HCT116 (cell line): ENCODE measurements at regions not wholly inside any gene's neighbourhood (a gene's known extent, or its start where the extent isn't known, plus 50 kb on each side); places are given as distances from the start of the nearest gene placed in this dataset.

ENCODE experiments used
- ATAC-seq: fragments of 200-7000 bp; cut with Tn5 transposase; 2 replicates; pipeline ENCODE4 v1.9.1; 2020; ENCODE audit warnings: mild to moderate bottlenecking, moderate library complexity
- BruUV-seq: library from RNA; stranded (reverse); fragments of 400-500 nt; replicated peaks from 2 replicates; lab custom pipeline; 2021; lab: Mats Ljungman, UMichigan
- CTCF ChIA-PET: fragments of 300-600 bp; sonication (Branson Sonifier 250); formaldehyde crosslinking; loops from one replicate; lab custom pipeline; 2021; ENCODE audit warnings: antibody characterized with exemption; lab: Charles Lee
- POLR2A ChIA-PET: fragments of 300-600, 350-600 bp; sonication (Branson Sonifier 250); formaldehyde crosslinking; loops from one replicate; lab custom pipeline; 2021; ENCODE audit warnings: antibody characterized with exemption; lab: Charles Lee
- RAD21 ChIA-PET, 2 experiments: fragments of 300-600 bp; sonication (Branson Sonifier 250); formaldehyde crosslinking; loops; one replicate each; lab custom pipeline; 2023; ENCODE audit warnings: low total read pairs in 2 of 2; ENCODE audit not compliant: uncharacterized antibody in 2 of 2, unreplicated experiment in 2 of 2, low non-redundant PET in 1 of 2; lab: Charles Lee
- DNase-seq: peaks from one replicate; pipeline ENCODE4 v3.0.0-alpha.2; 2010; ENCODE audit warnings: low read depth, low spot score
- H2AFZ ChIP-seq: fragments of 200-600 bp; shearing (Covaris generic), sonication (generic); 2 replicates; pipeline ENCODE4 v1.6.1; 2017; ENCODE audit warnings: low read depth, mixed run types, mixed read lengths, antibody characterized with exemption, low read length; ENCODE audit not compliant: poor library complexity, severe bottlenecking
- H3K27ac ChIP-seq: 2 replicates; pipeline ENCODE4 v1.5.1; 2012; ENCODE audit warnings: low read depth, low read length
- H3K27me3 ChIP-seq: fragments of 200-600 bp; sonication (generic); 2 replicates; pipeline ENCODE4 v1.6.1; 2016; ENCODE audit warnings: mixed run types, low read length, mixed read lengths; ENCODE audit not compliant: insufficient read depth
- H3K36me3 ChIP-seq, 2 experiments: fragments of 200-500 bp in 1 of 2; fragments of 200-600 bp in 1 of 2; sonication (Bioruptor generic) in 1 of 2; sonication (generic) in 1 of 2; 2 replicates each; pipeline versions ENCODE4 v1.5.1 to v1.6.1; 2014 to 2016; ENCODE audit warnings: low read length in 2 of 2, inconsistent platforms in 1 of 2, mixed read lengths in 1 of 2, mixed run types in 1 of 2; ENCODE audit not compliant: insufficient read depth in 2 of 2, control insufficient read depth in 1 of 2
- H3K4me1 ChIP-seq, 2 experiments: fragments of 200-600 bp in 1 of 2; sonication (generic) in 1 of 2; 2 replicates each; pipeline versions ENCODE4 v1.5.1 to v1.6.1; 2012 to 2017; ENCODE audit warnings: low read length in 2 of 2, inconsistent platforms in 1 of 2, mild to moderate bottlenecking in 1 of 2, mixed read lengths in 1 of 2, mixed run types in 1 of 2, moderate library complexity in 1 of 2; ENCODE audit not compliant: insufficient read depth in 2 of 2, control insufficient read depth in 1 of 2
- H3K4me2 ChIP-seq: fragments of 200-600 bp; sonication (generic); 2 replicates; pipeline ENCODE4 v1.6.1; 2017; ENCODE audit warnings: mixed run types, low read length, mixed read lengths
- H3K4me3 ChIP-seq, 2 experiments: fragments of 200-600 bp in 1 of 2; sonication (generic) in 1 of 2; replicated peaks in 1 of 2; 2 replicates each; pipeline ENCODE4 v1.5.1; 2011 to 2016; ENCODE audit warnings: low read length in 2 of 2, control low read depth in 1 of 2, low read depth in 1 of 2, mild to moderate bottlenecking in 1 of 2, mixed read lengths in 1 of 2, mixed run types in 1 of 2
- H3K79me2 ChIP-seq: fragments of 200-600 bp; sonication (generic); 2 replicates; pipeline ENCODE4 v1.6.1; 2017; ENCODE audit warnings: mild to moderate bottlenecking, mixed run types, low read length, moderate library complexity, mixed read lengths; ENCODE audit not compliant: insufficient read depth
- H3K9ac ChIP-seq: fragments of 200-600 bp; sonication (generic); 2 replicates; pipeline ENCODE4 v1.6.1; 2016; ENCODE audit warnings: low read length, mixed read lengths
- H3K9me2 ChIP-seq: fragments of 200-600 bp; sonication (generic), shearing (Covaris generic); 2 replicates; pipeline ENCODE4 v1.6.1; 2017; ENCODE audit warnings: mixed run types, mild to moderate bottlenecking, moderate library complexity; ENCODE audit not compliant: insufficient read depth
- H3K9me3 ChIP-seq, 2 experiments: fragments of 200-500 bp in 1 of 2; fragments of 200-600 bp in 1 of 2; sonication (Bioruptor generic) in 1 of 2; sonication (generic) in 1 of 2; 2 replicates each; pipeline ENCODE4 v1.6.1; 2014 to 2017; ENCODE audit warnings: low read length in 2 of 2, mixed read lengths in 2 of 2, inconsistent platforms in 1 of 2, low read depth in 1 of 2, mild to moderate bottlenecking in 1 of 2, mixed run types in 1 of 2, moderate library complexity in 1 of 2; ENCODE audit not compliant: control insufficient read depth in 1 of 2, insufficient read depth in 1 of 2
- H4K20me1 ChIP-seq: fragments of 200-600 bp; sonication (generic), shearing (Covaris generic); 2 replicates; pipeline ENCODE4 v1.6.1; 2017; ENCODE audit warnings: mixed run types, mild to moderate bottlenecking, moderate library complexity; ENCODE audit not compliant: insufficient read depth
- CEBPB ChIP-seq: IDR thresholded peaks from 2 replicates; pipeline ENCODE4 v1.6.1; 2012; ENCODE audit warnings: low read depth
- ELF1 ChIP-seq: IDR thresholded peaks from 2 replicates; pipeline ENCODE4 v1.6.1; 2012; ENCODE audit warnings: low read depth, borderline replicate concordance
- EZH2 ChIP-seq: fragments of 200-600 bp; sonication (generic); IDR thresholded peaks from 2 replicates; pipeline ENCODE4 v1.6.1; 2017; ENCODE audit warnings: antibody characterized with exemption, mixed run types
- EZH2phosphoT487 ChIP-seq: fragments of 200-600 bp; IDR thresholded peaks from 2 replicates; pipeline ENCODE4 v1.6.1; 2018; ENCODE audit warnings: antibody characterized with exemption, borderline replicate concordance
- FOSL1 ChIP-seq: IDR thresholded peaks from 2 replicates; pipeline ENCODE4 v1.6.1; 2012; ENCODE audit warnings: low read depth
- MAX ChIP-seq: IDR thresholded peaks from 2 replicates; pipeline ENCODE4 v1.6.1; 2012
- RAD21 ChIP-seq: IDR thresholded peaks from 2 replicates; pipeline ENCODE4 v1.6.1; 2012; ENCODE audit warnings: low read depth, mild to moderate bottlenecking
- SP1 ChIP-seq: IDR thresholded peaks from 2 replicates; pipeline ENCODE4 v1.6.1; 2012; ENCODE audit warnings: low read depth
- SRF ChIP-seq: IDR thresholded peaks from 2 replicates; pipeline ENCODE4 v1.6.1; 2012; ENCODE audit warnings: low read depth
- TCF7L2 ChIP-seq: IDR thresholded peaks from 2 replicates; pipeline ENCODE4 v1.7.0; 2011; ENCODE audit warnings: borderline replicate concordance, inconsistent platforms; ENCODE audit not compliant: insufficient read depth, insufficient read length; ENCODE audit errors: extremely low read depth
- ZBTB33 ChIP-seq: IDR thresholded peaks from 2 replicates; pipeline ENCODE4 v1.6.1; 2011; ENCODE audit warnings: mild to moderate bottlenecking, low read length, moderate library complexity; ENCODE audit not compliant: insufficient replicate concordance; ENCODE audit errors: extremely low read depth
- ZFX ChIP-seq: fragments of 450-650 bp; IDR thresholded peaks from 2 replicates; pipeline ENCODE4 v1.6.1; 2017
- intact Hi-C: fragments of 100-400 bp; cut with micrococcal nuclease; formaldehyde crosslinking; loops from 2 replicates; pipeline ENCODE4 v1.10.0; 2022
- TF ChIP-seq, protein P1 (sequence below), 3 experiments: fragments of 200-600 bp in 1 of 3; sonication (generic) in 1 of 3; IDR thresholded peaks in 2 of 3; conservative IDR thresholded peaks in 1 of 3; 2 replicates each; pipeline ENCODE4 v1.5.1; 2012 to 2017; ENCODE audit warnings: low read depth in 2 of 3, low read length in 2 of 3, antibody characterized with exemption in 1 of 3, borderline replicate concordance in 1 of 3, control low read depth in 1 of 3, mild to moderate bottlenecking in 1 of 3, mixed read lengths in 1 of 3, mixed run types in 1 of 3, moderate library complexity in 1 of 3; ENCODE audit not compliant: insufficient read depth in 1 of 3
- TF ChIP-seq, protein P2 (sequence below): IDR thresholded peaks from 2 replicates; pipeline ENCODE4 v1.6.1; 2012; ENCODE audit warnings: low read depth

DNA sequence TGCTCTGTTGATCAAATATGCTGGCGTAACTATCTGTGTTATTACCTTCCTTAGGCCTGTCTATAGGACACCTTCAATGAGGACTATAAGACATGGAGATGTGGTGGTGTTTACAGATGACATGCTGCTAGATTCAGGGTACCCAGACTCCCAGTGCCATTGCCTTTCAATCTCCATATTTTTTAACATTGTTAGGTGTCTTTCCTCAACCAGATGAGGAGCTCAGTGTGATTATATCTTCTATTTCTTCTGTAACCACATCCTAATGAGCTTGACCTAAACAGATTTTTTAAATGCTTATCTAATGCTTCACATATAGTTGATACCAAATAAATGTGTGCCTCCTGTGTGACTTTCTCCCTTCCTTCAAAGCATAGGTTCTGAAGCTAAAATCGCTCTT is 730.1 kb upstream of the NR2F2 start:
- no TSS peak for BruUV-seq
- no peaks in the 10 kb centered on the region for H3K79me2 ChIP-seq
- H3K4me3 ChIP-seq = no peak overlapping the region
- ChIA-PET CTCF (no interaction called here), POLR2A (no interaction called here), RAD21 (no interaction called here)
- TF ChIP-seq ZBTB33 (no peak), MAX (no peak), ELF1 (no peak), ZFX (no peak), FOSL1 (no peak), TCF7L2 (no peak), SRF (no peak), CEBPB (no peak), RAD21 (no peak), SP1 (no peak), EZH2 (no peak), EZH2phosphoT487 (no peak)
- TF ChIP-seq, protein P1, sequence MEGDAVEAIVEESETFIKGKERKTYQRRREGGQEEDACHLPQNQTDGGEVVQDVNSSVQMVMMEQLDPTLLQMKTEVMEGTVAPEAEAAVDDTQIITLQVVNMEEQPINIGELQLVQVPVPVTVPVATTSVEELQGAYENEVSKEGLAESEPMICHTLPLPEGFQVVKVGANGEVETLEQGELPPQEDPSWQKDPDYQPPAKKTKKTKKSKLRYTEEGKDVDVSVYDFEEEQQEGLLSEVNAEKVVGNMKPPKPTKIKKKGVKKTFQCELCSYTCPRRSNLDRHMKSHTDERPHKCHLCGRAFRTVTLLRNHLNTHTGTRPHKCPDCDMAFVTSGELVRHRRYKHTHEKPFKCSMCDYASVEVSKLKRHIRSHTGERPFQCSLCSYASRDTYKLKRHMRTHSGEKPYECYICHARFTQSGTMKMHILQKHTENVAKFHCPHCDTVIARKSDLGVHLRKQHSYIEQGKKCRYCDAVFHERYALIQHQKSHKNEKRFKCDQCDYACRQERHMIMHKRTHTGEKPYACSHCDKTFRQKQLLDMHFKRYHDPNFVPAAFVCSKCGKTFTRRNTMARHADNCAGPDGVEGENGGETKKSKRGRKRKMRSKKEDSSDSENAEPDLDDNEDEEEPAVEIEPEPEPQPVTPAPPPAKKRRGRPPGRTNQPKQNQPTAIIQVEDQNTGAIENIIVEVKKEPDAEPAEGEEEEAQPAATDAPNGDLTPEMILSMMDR (IDR thresholded peaks at IDR 0.05 in 2 of 3, conservative IDR thresholded peaks at IDR 0.05 in 1 of 3; ENCODE audit: borderline replicate concordance in 1 of 3, insufficient read depth in 1 of 3, low read depth in 2 of 3, low read length in 2 of 3) = no peak
- TF ChIP-seq, protein P2, sequence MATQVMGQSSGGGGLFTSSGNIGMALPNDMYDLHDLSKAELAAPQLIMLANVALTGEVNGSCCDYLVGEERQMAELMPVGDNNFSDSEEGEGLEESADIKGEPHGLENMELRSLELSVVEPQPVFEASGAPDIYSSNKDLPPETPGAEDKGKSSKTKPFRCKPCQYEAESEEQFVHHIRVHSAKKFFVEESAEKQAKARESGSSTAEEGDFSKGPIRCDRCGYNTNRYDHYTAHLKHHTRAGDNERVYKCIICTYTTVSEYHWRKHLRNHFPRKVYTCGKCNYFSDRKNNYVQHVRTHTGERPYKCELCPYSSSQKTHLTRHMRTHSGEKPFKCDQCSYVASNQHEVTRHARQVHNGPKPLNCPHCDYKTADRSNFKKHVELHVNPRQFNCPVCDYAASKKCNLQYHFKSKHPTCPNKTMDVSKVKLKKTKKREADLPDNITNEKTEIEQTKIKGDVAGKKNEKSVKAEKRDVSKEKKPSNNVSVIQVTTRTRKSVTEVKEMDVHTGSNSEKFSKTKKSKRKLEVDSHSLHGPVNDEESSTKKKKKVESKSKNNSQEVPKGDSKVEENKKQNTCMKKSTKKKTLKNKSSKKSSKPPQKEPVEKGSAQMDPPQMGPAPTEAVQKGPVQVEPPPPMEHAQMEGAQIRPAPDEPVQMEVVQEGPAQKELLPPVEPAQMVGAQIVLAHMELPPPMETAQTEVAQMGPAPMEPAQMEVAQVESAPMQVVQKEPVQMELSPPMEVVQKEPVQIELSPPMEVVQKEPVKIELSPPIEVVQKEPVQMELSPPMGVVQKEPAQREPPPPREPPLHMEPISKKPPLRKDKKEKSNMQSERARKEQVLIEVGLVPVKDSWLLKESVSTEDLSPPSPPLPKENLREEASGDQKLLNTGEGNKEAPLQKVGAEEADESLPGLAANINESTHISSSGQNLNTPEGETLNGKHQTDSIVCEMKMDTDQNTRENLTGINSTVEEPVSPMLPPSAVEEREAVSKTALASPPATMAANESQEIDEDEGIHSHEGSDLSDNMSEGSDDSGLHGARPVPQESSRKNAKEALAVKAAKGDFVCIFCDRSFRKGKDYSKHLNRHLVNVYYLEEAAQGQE = no peak
- intact Hi-C loops = no loop called here
- H3K4me1 ChIP-seq = no peaks in the 10 kb centered on the region
- H3K36me3 ChIP-seq = no peaks in the 10 kb centered on the region
- DNase-seq (no peak), ATAC-seq (no peak)
- no peaks in the 10 kb centered on the region for H3K27me3 ChIP-seq
- H2AFZ ChIP-seq = no peak overlapping the region
- H4K20me1 ChIP-seq = no peaks in the 10 kb centered on the region
- no peaks in the 10 kb centered on the region for H3K9me2 ChIP-seq
- H3K9ac ChIP-seq = no peak overlapping the region
- H3K4me2 ChIP-seq = no peak overlapping the region
- H3K9me3 ChIP-seq = no peaks in the 10 kb centered on the region
- no peak overlapping the region for H3K27ac ChIP-seq
